ENCODE measurements at regions not wholly inside any gene's neighbourhood (a gene's known extent, or its start where the extent isn't known, plus 50 kb on each side); places are given as distances from the start of the nearest gene placed in this dataset.

DNA sequence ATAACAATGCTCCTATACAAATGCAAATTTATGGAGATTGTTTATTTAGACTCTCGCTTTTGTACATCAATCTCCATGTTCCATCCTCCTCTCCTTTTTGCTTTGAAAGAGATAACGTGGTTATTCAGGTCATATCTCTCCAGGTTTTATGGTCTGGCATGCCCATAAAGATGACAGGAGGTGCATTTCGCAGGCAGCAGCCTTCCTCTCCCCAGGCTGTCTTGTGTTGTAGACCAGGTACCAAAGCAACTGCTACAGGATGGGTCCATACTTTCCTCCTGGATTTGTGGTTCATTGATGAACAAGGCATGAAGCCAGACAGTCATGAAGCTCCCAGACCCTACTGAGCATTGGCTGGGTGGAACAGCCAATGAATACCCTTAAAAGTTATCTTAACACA is 400.2 kb upstream of the NPVF start:
- Mint-ChIP-seq H3K9me3 (ENCODE audit: unreplicated experiment) (no peaks in the 10 kb centered on the region), H3K27ac (ENCODE audit: unreplicated experiment) (no peak overlapping the region), H3K4me3 (ENCODE audit: unreplicated experiment) (no peak overlapping the region), H3K4me1 (ENCODE audit: low read depth, unreplicated experiment) (peaks cover 8% of the 10 kb centered on the region), H3K36me3 (ENCODE audit: unreplicated experiment) (no peaks in the 10 kb centered on the region), H3K27me3 (ENCODE audit: unreplicated experiment) (peaks cover 1% of the 10 kb centered on the region)
- no peak for DNase-seq
- TF ChIP-seq, protein P1, sequence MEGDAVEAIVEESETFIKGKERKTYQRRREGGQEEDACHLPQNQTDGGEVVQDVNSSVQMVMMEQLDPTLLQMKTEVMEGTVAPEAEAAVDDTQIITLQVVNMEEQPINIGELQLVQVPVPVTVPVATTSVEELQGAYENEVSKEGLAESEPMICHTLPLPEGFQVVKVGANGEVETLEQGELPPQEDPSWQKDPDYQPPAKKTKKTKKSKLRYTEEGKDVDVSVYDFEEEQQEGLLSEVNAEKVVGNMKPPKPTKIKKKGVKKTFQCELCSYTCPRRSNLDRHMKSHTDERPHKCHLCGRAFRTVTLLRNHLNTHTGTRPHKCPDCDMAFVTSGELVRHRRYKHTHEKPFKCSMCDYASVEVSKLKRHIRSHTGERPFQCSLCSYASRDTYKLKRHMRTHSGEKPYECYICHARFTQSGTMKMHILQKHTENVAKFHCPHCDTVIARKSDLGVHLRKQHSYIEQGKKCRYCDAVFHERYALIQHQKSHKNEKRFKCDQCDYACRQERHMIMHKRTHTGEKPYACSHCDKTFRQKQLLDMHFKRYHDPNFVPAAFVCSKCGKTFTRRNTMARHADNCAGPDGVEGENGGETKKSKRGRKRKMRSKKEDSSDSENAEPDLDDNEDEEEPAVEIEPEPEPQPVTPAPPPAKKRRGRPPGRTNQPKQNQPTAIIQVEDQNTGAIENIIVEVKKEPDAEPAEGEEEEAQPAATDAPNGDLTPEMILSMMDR (IDR thresholded peaks at IDR 0.05; ENCODE audit: partially characterized antibody, unreplicated experiment): no peak

- TF ChIP-seq, protein P1 (IDR thresholded peaks at IDR 0.05; ENCODE audit: partially characterized antibody, unreplicated experiment): no peak
- H3K9me3 Mint-ChIP-seq (ENCODE audit: unreplicated experiment): no peaks in the 10 kb centered on the region
- H3K4me3 Mint-ChIP-seq (ENCODE audit: unreplicated experiment): no peak overlapping the region
- DNase-seq: no peak
- H3K4me1 Mint-ChIP-seq (ENCODE audit: low read depth, unreplicated experiment): peaks cover 5% of the 10 kb centered on the region
- no peaks in the 10 kb centered on the region for H3K36me3 Mint-ChIP-seq (ENCODE audit: unreplicated experiment)
- no peak overlapping the region for H3K27ac Mint-ChIP-seq (ENCODE audit: unreplicated experiment)
- peaks cover 1% of the 10 kb centered on the region for H3K27me3 Mint-ChIP-seq (ENCODE audit: unreplicated experiment)
These were observed 404.3 kb upstream of the NPVF start for GRCh38 chr7:25632616-25633015.

DNA sequence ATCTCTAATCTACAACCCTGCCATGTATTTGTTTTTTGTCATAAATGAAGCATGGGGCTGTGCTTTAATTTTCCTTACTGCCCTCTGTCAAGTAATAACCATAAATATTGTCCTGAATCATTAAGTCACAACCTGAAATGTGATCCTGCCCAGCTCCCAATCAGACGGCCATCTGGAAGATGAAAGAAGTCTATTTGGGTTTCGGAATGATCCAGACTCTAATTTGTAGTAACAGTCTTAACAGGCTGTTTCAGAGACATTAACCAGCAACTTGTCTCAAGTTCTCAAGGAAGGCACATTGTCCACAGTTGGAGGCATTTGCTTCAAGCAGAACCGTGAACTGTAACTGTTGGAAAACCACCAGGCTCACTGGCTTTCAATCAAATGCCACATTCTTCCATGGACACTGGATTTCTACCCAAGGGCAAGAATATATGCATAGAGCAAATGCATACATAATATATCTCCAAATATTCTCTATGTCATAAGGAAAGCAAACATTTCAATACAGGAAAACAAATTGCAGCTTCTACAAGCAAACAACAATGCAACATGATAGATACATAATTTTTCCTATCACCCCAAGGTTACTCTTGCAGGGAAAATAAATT is 405.2 kb upstream of the NPVF start:
- DNase-seq: no peak
- Mint-ChIP-seq H3K36me3 (ENCODE audit: unreplicated experiment) (no peaks in the 10 kb centered on the region), H3K27ac (ENCODE audit: unreplicated experiment) (no peak overlapping the region), H3K9me3 (ENCODE audit: unreplicated experiment) (no peaks in the 10 kb centered on the region), H3K27me3 (ENCODE audit: unreplicated experiment) (peaks cover 1% of the 10 kb centered on the region), H3K4me1 (ENCODE audit: low read depth, unreplicated experiment) (peaks cover 7% of the 10 kb centered on the region), H3K4me3 (ENCODE audit: unreplicated experiment) (no peak overlapping the region)
- TF ChIP-seq, protein P1 (IDR thresholded peaks at IDR 0.05; ENCODE audit: partially characterized antibody, unreplicated experiment): no peak

DNA sequence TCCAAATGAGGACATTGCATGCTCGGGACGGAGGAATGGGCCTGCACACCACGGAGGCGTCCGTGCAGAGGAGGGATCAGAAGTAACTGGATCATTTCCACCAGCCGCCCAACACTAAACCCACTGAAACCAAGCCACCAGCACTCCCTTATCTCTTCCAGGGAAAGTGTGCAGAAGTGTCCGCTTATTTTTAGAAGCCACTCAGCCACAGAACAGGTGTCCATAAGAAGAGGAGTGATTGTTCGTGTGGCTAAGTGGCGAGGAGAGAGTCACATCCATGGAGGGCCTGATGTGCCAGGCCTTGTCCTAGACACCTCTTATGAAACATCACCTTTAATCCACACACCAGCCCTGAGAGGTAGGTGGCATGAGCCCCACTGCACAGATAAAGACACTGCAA is 407.9 kb upstream of the NPVF start:
- TF ChIP-seq, protein P1 (IDR thresholded peaks at IDR 0.05; ENCODE audit: partially characterized antibody, unreplicated experiment): no peak
- Mint-ChIP-seq H3K4me1 (ENCODE audit: low read depth, unreplicated experiment) (peaks cover 6% of the 10 kb centered on the region), H3K27me3 (ENCODE audit: unreplicated experiment) (no peaks in the 10 kb centered on the region), H3K9me3 (ENCODE audit: unreplicated experiment) (no peaks in the 10 kb centered on the region), H3K27ac (ENCODE audit: unreplicated experiment) (no peak overlapping the region), H3K4me3 (ENCODE audit: unreplicated experiment) (no peak overlapping the region), H3K36me3 (ENCODE audit: unreplicated experiment) (no peaks in the 10 kb centered on the region)
- no peak for DNase-seq

GRCh38 chr7:25636871-25637283 is 408.6 kb upstream of the NPVF start:
- H3K27ac Mint-ChIP-seq (ENCODE audit: unreplicated experiment): no peak overlapping the region
- H3K9me3 Mint-ChIP-seq (ENCODE audit: unreplicated experiment): no peaks in the 10 kb centered on the region
- H3K4me1 Mint-ChIP-seq (ENCODE audit: low read depth, unreplicated experiment): peaks cover 6% of the 10 kb centered on the region
- no peak overlapping the region for H3K4me3 Mint-ChIP-seq (ENCODE audit: unreplicated experiment)
- H3K36me3 Mint-ChIP-seq (ENCODE audit: unreplicated experiment): no peaks in the 10 kb centered on the region
- TF ChIP-seq, protein P1 (IDR thresholded peaks at IDR 0.05; ENCODE audit: partially characterized antibody, unreplicated experiment): no peak
- no peaks in the 10 kb centered on the region for H3K27me3 Mint-ChIP-seq (ENCODE audit: unreplicated experiment)
- DNase-seq: no peak

Measured in glutamatergic neuron (in vitro differentiated cells).